NT2/D1 (cell line): ENCODE measurements at regions not wholly inside any gene's neighbourhood (a gene's known extent, or its start where the extent isn't known, plus 50 kb on each side); places are given as distances from the start of the nearest gene placed in this dataset.
"Not testable (repeated sequence)": the region's sequence is repeated elsewhere in the genome, so short reads cannot be mapped to it uniquely, and the experiment has no call there.

Experiments
- YY1 ChIP-seq: IDR thresholded peaks from 2 replicates; pipeline ENCODE4 v1.6.1; 2011; ENCODE audit not compliant: insufficient read length, insufficient read depth
- ZNF274 ChIP-seq: IDR thresholded peaks from 2 replicates; pipeline ENCODE4 v1.6.1; 2011; ENCODE audit warnings: mild to moderate bottlenecking, low read depth, low read length

GRCh38 chr7:149600669-149601330, 103.2 kb upstream of the ZNF746 start:
- not testable (repeated sequence) for TF ChIP-seq ZNF274, YY1
